Chondrocyte (in vitro differentiated cells): ENCODE measurements at regions not wholly inside any gene's neighbourhood (a gene's known extent, or its start where the extent isn't known, plus 50 kb on each side); places are given as distances from the start of the nearest gene placed in this dataset.
"Not testable (repeated sequence)": the region's sequence is repeated elsewhere in the genome, so short reads cannot be mapped to it uniquely, and the experiment has no call there.

Source experiments
- DNase-seq: peaks from one replicate; pipeline ENCODE4 v3.0.0; 2021; ENCODE audit warnings: mixed read lengths, low spot score
- H3K27ac Mint-ChIP-seq: one replicate; pipeline ENCODE4 v1.8.0; 2021; ENCODE audit warnings: mild to moderate bottlenecking, moderate library complexity, mixed read lengths; ENCODE audit not compliant: unreplicated experiment
- H3K27me3 Mint-ChIP-seq: 2 replicates; pipeline ENCODE4 v1.8.0; 2021; ENCODE audit warnings: low read depth, mixed read lengths
- H3K36me3 Mint-ChIP-seq: 2 replicates; pipeline ENCODE4 v1.8.0; 2021; ENCODE audit warnings: low read depth, mixed read lengths
- H3K4me1 Mint-ChIP-seq: 2 replicates; pipeline ENCODE4 v1.8.0; 2021; ENCODE audit warnings: low read depth, mild to moderate bottlenecking, mixed read lengths
- H3K4me3 Mint-ChIP-seq: one replicate; pipeline ENCODE4 v1.8.0; 2021; ENCODE audit warnings: mild to moderate bottlenecking, moderate library complexity, mixed read lengths; ENCODE audit not compliant: unreplicated experiment
- H3K9me3 Mint-ChIP-seq: 2 replicates; pipeline ENCODE4 v1.8.0; 2021; ENCODE audit warnings: low read depth, mixed read lengths
- CTCF ChIP-seq: fragments of 200-600 bp; sonication (generic); IDR thresholded peaks from 2 replicates; pipeline ENCODE4 v1.5.0; 2021; ENCODE audit warnings: antibody characterized with exemption, mild to moderate bottlenecking, moderate library complexity

DNA sequence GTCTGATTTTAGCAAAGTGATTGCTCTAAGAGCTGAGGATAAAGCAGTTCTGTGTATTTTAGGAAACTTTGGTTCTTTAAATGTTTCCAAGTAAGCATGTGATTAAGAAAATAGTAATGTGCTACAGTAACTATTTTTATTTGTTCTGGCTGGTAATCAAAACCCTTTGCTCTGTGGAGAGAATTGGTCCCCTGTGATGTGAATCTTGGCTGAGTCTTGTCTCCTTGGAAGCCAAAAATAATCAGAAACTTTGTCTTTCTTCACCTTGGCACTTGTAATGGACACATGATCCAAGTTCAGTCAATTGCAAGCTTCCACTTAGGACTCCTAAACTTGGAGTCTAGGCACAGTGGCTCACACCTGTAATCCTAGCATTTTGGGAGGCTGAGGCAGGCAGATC, 422.7 kb upstream of the CDH20 start:
- no peak overlapping the region for H3K27ac Mint-ChIP-seq
- no peaks in the 10 kb centered on the region for H3K4me1 Mint-ChIP-seq
- H3K27me3 Mint-ChIP-seq: peaks cover 16% of the 10 kb centered on the region
- no peaks in the 10 kb centered on the region for H3K9me3 Mint-ChIP-seq
- no peak overlapping the region for H3K4me3 Mint-ChIP-seq
- peaks cover 1% of the 10 kb centered on the region for H3K36me3 Mint-ChIP-seq
- no peak for TF ChIP-seq CTCF
- DNase-seq: no peak

GRCh38 chr18:60911504-60911903, 421.7 kb upstream of the CDH20 start:
- no peak for TF ChIP-seq CTCF
- no peak overlapping the region for H3K4me3 Mint-ChIP-seq
- H3K9me3 Mint-ChIP-seq: peaks cover 3% of the 10 kb centered on the region
- peaks cover 19% of the 10 kb centered on the region for H3K27me3 Mint-ChIP-seq
- DNase-seq: no peak
- H3K4me1 Mint-ChIP-seq: no peaks in the 10 kb centered on the region
- no peak overlapping the region for H3K27ac Mint-ChIP-seq
- H3K36me3 Mint-ChIP-seq: peaks cover 1% of the 10 kb centered on the region

- H3K4me1 Mint-ChIP-seq: no peaks in the 10 kb centered on the region
- no peak overlapping the region for H3K4me3 Mint-ChIP-seq
- H3K36me3 Mint-ChIP-seq: peaks cover 1% of the 10 kb centered on the region
Measured at GRCh38 chr18:60915160-60915559, 418.1 kb upstream of the CDH20 start.

GRCh38 chr18:60918862-60919261, 414.4 kb upstream of the CDH20 start:
- H3K9me3 Mint-ChIP-seq, H3K36me3 Mint-ChIP-seq, H3K27ac Mint-ChIP-seq, H3K4me3 Mint-ChIP-seq, DNase-seq, H3K4me1 Mint-ChIP-seq: not testable (repeated sequence)
- peaks cover 22% of the 10 kb centered on the region for H3K27me3 Mint-ChIP-seq

More at GRCh38 chr18:60915160-60915559, 418.1 kb upstream of the CDH20 start:
- H3K27me3 Mint-ChIP-seq: peaks cover 18% of the 10 kb centered on the region
- peaks cover 3% of the 10 kb centered on the region for H3K9me3 Mint-ChIP-seq
- H3K27ac Mint-ChIP-seq: no peak overlapping the region
- no peak for DNase-seq
- TF ChIP-seq CTCF: no peak

DNA sequence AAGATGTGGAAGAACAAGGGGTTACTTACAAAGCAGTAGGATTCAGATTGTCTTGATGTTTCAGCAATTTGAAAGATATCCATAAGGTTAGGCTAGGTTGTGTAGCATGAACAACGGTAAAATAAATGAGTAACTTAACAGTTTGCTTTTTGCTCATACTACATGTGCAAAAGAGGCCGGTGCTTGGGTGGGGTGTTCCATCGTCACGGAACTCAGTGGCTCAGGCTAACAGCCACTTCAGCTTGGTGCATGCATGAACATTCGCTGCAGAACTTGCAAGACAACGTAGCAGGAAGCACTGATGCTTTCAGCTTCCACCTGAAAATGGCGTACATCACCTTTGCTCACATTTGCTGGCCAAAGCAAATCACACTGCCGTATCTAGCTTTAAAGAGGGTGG, 407.3 kb upstream of the CDH20 start:
- Mint-ChIP-seq H3K27ac (no peak overlapping the region), H3K4me3 (no peak overlapping the region), H3K9me3 (peaks cover 7% of the 10 kb centered on the region), H3K36me3 (no peaks in the 10 kb centered on the region), H3K27me3 (peaks cover 14% of the 10 kb centered on the region), H3K4me1 (no peaks in the 10 kb centered on the region)
- no peak for TF ChIP-seq CTCF
- no peak for DNase-seq

DNA sequence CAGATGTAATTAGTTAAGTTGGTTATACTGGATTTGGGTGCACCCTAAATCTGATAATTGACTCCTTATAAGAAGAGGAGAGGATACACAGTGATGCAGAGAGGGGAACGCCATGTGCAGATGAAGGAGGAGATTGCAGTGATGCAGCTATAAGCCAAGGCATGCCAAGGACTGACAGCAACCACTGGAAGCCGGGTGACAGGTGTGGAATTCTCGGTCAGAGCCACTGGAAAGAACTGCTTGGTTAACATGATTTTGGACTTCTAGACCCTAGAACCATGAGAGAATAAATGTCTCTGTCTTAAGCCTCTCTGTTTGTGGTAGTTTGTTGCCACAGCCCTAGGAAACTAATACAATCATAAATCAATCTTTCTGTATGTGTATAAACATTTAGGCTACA, 403.3 kb upstream of the CDH20 start:
- Mint-ChIP-seq H3K9me3 (peaks cover 7% of the 10 kb centered on the region), H3K4me3 (no peak overlapping the region), H3K27ac (no peak overlapping the region), H3K4me1 (no peaks in the 10 kb centered on the region), H3K36me3 (no peaks in the 10 kb centered on the region), H3K27me3 (peaks cover 11% of the 10 kb centered on the region)
- DNase-seq: no peak
- TF ChIP-seq CTCF: no peak
